ENCODE measurements at regions not wholly inside any gene's neighbourhood (a gene's known extent, or its start where the extent isn't known, plus 50 kb on each side); places are given as distances from the start of the nearest gene placed in this dataset.

- DNase-seq (ENCODE audit: low read depth) = no peak
- no peak overlapping the region for H3K4me3 ChIP-seq (ENCODE audit: low read length)
- no peak for TF ChIP-seq CTCF (conservative IDR thresholded peaks at IDR 0.05; ENCODE audit: low read length)
These were observed 96.3 kb upstream of the DPYD start for GRCh38 chr1:98017184-98017583.

GRCh38 chr1:98008373-98008772 lies 87.5 kb upstream of the DPYD start:
- H3K4me3 ChIP-seq (ENCODE audit: low read length) = no peak overlapping the region
- no peak for DNase-seq (ENCODE audit: low read depth)
- TF ChIP-seq CTCF (conservative IDR thresholded peaks at IDR 0.05; ENCODE audit: low read length) = no peak

GRCh38 chr1:98005326-98006010 lies 84.6 kb upstream of the DPYD start:
- no peak overlapping the region for H3K4me3 ChIP-seq (ENCODE audit: low read length)
- no peak for TF ChIP-seq CTCF (conservative IDR thresholded peaks at IDR 0.05; ENCODE audit: low read length)
- DNase-seq (ENCODE audit: low read depth) = peak; percentile 25

GRCh38 chr1:98003442-98003841 lies 82.6 kb upstream of the DPYD start:
- TF ChIP-seq CTCF (conservative IDR thresholded peaks at IDR 0.05; ENCODE audit: low read length) = no peak
- H3K4me3 ChIP-seq (ENCODE audit: low read length) = no peak overlapping the region
- no peak for DNase-seq (ENCODE audit: low read depth)

- TF ChIP-seq CTCF (conservative IDR thresholded peaks at IDR 0.05; ENCODE audit: low read length) = no peak
- DNase-seq (ENCODE audit: low read depth) = no peak
- no peak overlapping the region for H3K4me3 ChIP-seq (ENCODE audit: low read length)
These were observed 81.5 kb upstream of the DPYD start for GRCh38 chr1:98002288-98002687.

- peak; percentile 52 for TF ChIP-seq CTCF (conservative IDR thresholded peaks at IDR 0.05; ENCODE audit: low read length)
- no peak overlapping the region for H3K4me3 ChIP-seq (ENCODE audit: low read length)
- peak; percentile 63 for DNase-seq (ENCODE audit: low read depth)
These were observed 80.9 kb upstream of the DPYD start for GRCh38 chr1:98001764-98002163.

- DNase-seq (ENCODE audit: low read depth) = peak; percentile 93
- no peak overlapping the region for H3K4me3 ChIP-seq (ENCODE audit: low read length)
- TF ChIP-seq CTCF (conservative IDR thresholded peaks at IDR 0.05; ENCODE audit: low read length) = no peak
These were observed 78.5 kb upstream of the DPYD start for GRCh38 chr1:97999320-97999719.

Data from AG10803 (cell line).